HEK293 (cell line): ENCODE measurements at regions not wholly inside any gene's neighbourhood (a gene's known extent, or its start where the extent isn't known, plus 50 kb on each side); places are given as distances from the start of the nearest gene placed in this dataset.

Experiments
- CTCF ChIA-PET: fragments of 350-600 bp; formaldehyde crosslinking; extraction: SDS; loops from one replicate; lab custom pipeline; 2021; ENCODE audit warnings: antibody characterized with exemption; lab: Yijun Ruan, JAX
- POLR2A ChIA-PET: fragments of 300-600 bp; formaldehyde crosslinking; extraction: SDS; loops from one replicate; lab custom pipeline; 2020; ENCODE audit warnings: antibody characterized with exemption, inconsistent platforms; lab: Yijun Ruan, JAX
- H3K27ac ChIP-seq: fragments of 200-500 bp; sonication (Bioruptor generic); 2 replicates; pipeline ENCODE4 v1.5.1; 2014; ENCODE audit warnings: low read depth, low read length, control low read depth, inconsistent platforms; ENCODE audit errors: extremely low read depth
- H3K36me3 ChIP-seq, 2 experiments: fragments of 200-500 bp in 1 of 2; sonication (Bioruptor generic) in 1 of 2; 1 replicate in 1 of 2; 2 replicates in 1 of 2; pipeline ENCODE4 v1.5.1; 2014 to 2017; ENCODE audit warnings: inconsistent platforms in 2 of 2, low read length in 2 of 2; ENCODE audit not compliant: control insufficient read depth in 2 of 2, insufficient read depth in 1 of 2
- H3K4me1 ChIP-seq: fragments of 200-500 bp; sonication (Bioruptor generic); 2 replicates; pipeline ENCODE4 v1.5.1; 2014; ENCODE audit warnings: mild to moderate bottlenecking, low read length, inconsistent platforms; ENCODE audit not compliant: control insufficient read depth, insufficient read depth
- H3K4me3 ChIP-seq: 2 replicates; pipeline ENCODE4 v1.5.1; 2011; ENCODE audit warnings: low read depth, mild to moderate bottlenecking, control low read depth, low read length, moderate library complexity
- H3K9me3 ChIP-seq: fragments of 200-500 bp; sonication (Bioruptor generic); 2 replicates; pipeline ENCODE4 v1.5.1; 2014; ENCODE audit warnings: low read depth, low read length, inconsistent platforms; ENCODE audit not compliant: control insufficient read depth, insufficient read depth
- HOXA7 ChIP-seq: sonication (generic); formaldehyde crosslinking; IDR thresholded peaks from 2 replicates; pipeline ENCODE4 v1.8.1; 2022; ENCODE audit warnings: missing genetic modification reagents, borderline replicate concordance
- HOXC10 ChIP-seq: sonication (generic); formaldehyde crosslinking; IDR thresholded peaks from 2 replicates; pipeline ENCODE4 v1.8.1; 2023; ENCODE audit warnings: mild to moderate bottlenecking, missing genetic modification reagents
- IKZF3 ChIP-seq: fragments of 450-650 bp; IDR thresholded peaks from 2 replicates; pipeline ENCODE4 v1.5.0; 2018; ENCODE audit warnings: missing biosample characterization, mild to moderate bottlenecking, missing genetic modification characterization, moderate library complexity
- PRDM4 ChIP-seq: fragments of 450-650 bp; formaldehyde crosslinking; IDR thresholded peaks from 2 replicates; pipeline ENCODE4 v1.5.1; 2017; ENCODE audit warnings: missing biosample characterization, missing genetic modification characterization
- RBAK ChIP-seq: fragments of 450-650 bp; formaldehyde crosslinking; IDR thresholded peaks from 2 replicates; pipeline ENCODE4 v1.5.1; 2016; ENCODE audit warnings: missing biosample characterization, missing genetic modification characterization
- SALL2 ChIP-seq: fragments of 450-650 bp; formaldehyde crosslinking; IDR thresholded peaks from 2 replicates; pipeline ENCODE4 v1.5.0; 2017; ENCODE audit warnings: missing biosample characterization, mild to moderate bottlenecking, missing genetic modification characterization, borderline replicate concordance
- SP2 ChIP-seq: fragments of 450-650 bp; formaldehyde crosslinking; IDR thresholded peaks from 2 replicates; pipeline ENCODE4 v1.5.1; 2016; ENCODE audit warnings: missing biosample characterization, missing genetic modification characterization
- ZBTB26 ChIP-seq: fragments of 450-650 bp; formaldehyde crosslinking; optimal IDR thresholded peaks from 2 replicates; pipeline ENCODE3; 2016; ENCODE audit warnings: missing biosample characterization, mild to moderate bottlenecking, missing genetic modification characterization
- ZFHX2 ChIP-seq: fragments of 450-650 bp; formaldehyde crosslinking; conservative IDR thresholded peaks from 2 replicates; pipeline ENCODE4 v1.5.1; 2016; ENCODE audit warnings: missing biosample characterization, missing genetic modification characterization
- ZNF132 ChIP-seq: fragments of 450-650 bp; formaldehyde crosslinking; IDR thresholded peaks from 2 replicates; pipeline ENCODE4 v1.5.1; 2017; ENCODE audit warnings: missing biosample characterization, missing genetic modification characterization, borderline replicate concordance
- ZNF146 ChIP-seq: fragments of 450-650 bp; formaldehyde crosslinking; IDR thresholded peaks from 2 replicates; pipeline ENCODE4 v1.5.1; 2016; ENCODE audit warnings: missing biosample characterization, missing genetic modification characterization
- ZNF239 ChIP-seq: fragments of 450-650 bp; formaldehyde crosslinking; IDR thresholded peaks from 2 replicates; pipeline ENCODE4 v1.5.1; 2016; ENCODE audit warnings: missing biosample characterization, missing genetic modification characterization
- ZNF266 ChIP-seq: fragments of 450-650 bp; formaldehyde crosslinking; IDR thresholded peaks from 2 replicates; pipeline ENCODE4 v1.5.1; 2016; ENCODE audit warnings: missing biosample characterization, missing genetic modification characterization, low read depth
- ZNF335 ChIP-seq: fragments of 450-650 bp; formaldehyde crosslinking; conservative IDR thresholded peaks from 2 replicates; pipeline ENCODE4 v1.5.1; 2016; ENCODE audit warnings: missing biosample characterization, missing genetic modification characterization
- ZNF391 ChIP-seq: fragments of 450-650 bp; formaldehyde crosslinking; IDR thresholded peaks from 2 replicates; pipeline ENCODE4 v1.5.1; 2016; ENCODE audit warnings: low read depth, missing biosample characterization, missing genetic modification characterization, borderline replicate concordance
- ZNF488 ChIP-seq: fragments of 450-650 bp; formaldehyde crosslinking; IDR thresholded peaks from 2 replicates; pipeline ENCODE4 v1.5.1; 2016; ENCODE audit warnings: missing biosample characterization, missing genetic modification characterization
- ZNF549 ChIP-seq: fragments of 450-650 bp; IDR thresholded peaks from 2 replicates; pipeline ENCODE4 v1.5.1; 2018; ENCODE audit warnings: missing biosample characterization, missing genetic modification characterization, mild to moderate bottlenecking, inconsistent platforms, moderate library complexity
- ZNF560 ChIP-seq: fragments of 450-650 bp; formaldehyde crosslinking; IDR thresholded peaks from 2 replicates; pipeline ENCODE4 v1.5.1; 2017; ENCODE audit warnings: missing biosample characterization, missing genetic modification characterization, borderline replicate concordance
- ZNF654 ChIP-seq: fragments of 450-650 bp; formaldehyde crosslinking; IDR thresholded peaks from 2 replicates; pipeline ENCODE4 v1.5.1; 2016; ENCODE audit warnings: low read depth, missing biosample characterization, missing genetic modification characterization
- ZNF777 ChIP-seq: fragments of 450-650 bp; formaldehyde crosslinking; IDR thresholded peaks from 2 replicates; pipeline ENCODE4 v1.5.1; 2017; ENCODE audit warnings: missing biosample characterization, missing genetic modification characterization, borderline replicate concordance
- TF ChIP-seq, protein P1 (sequence below): sonication (generic); formaldehyde crosslinking; IDR thresholded peaks from 2 replicates; pipeline ENCODE4 v1.8.1; 2022; ENCODE audit warnings: mild to moderate bottlenecking, moderate library complexity, missing genetic modification reagents
- TF ChIP-seq, protein P2 (sequence below): IDR thresholded peaks from 2 replicates; pipeline ENCODE4 v1.6.1; 2011; ENCODE audit warnings: mild to moderate bottlenecking, low read depth, low read length, borderline replicate concordance

GRCh38 chr2:106704798-106705197 is 181.2 kb downstream of the ST6GAL2 start:
- TF ChIP-seq ZNF266 (tag by site-specific recombination), result no peak
- no peak for TF ChIP-seq ZNF549 (tag by site-specific recombination)
- TF ChIP-seq ZNF777 (tag by site-specific recombination), result no peak
- TF ChIP-seq ZNF146 (tag by site-specific recombination), result no peak
- CTCF ChIA-PET, result no interaction called here
- no peak overlapping the region for H3K27ac ChIP-seq

GRCh38 chr2:106705877-106706276 is 180.1 kb downstream of the ST6GAL2 start:
- H3K27ac ChIP-seq, result no peak overlapping the region
- no peak overlapping the region for H3K4me3 ChIP-seq
- H3K9me3 ChIP-seq, result no peaks in the 10 kb centered on the region
- no peak for TF ChIP-seq HOXA7
- TF ChIP-seq ZNF560 (tag by site-specific recombination), result no peak
- TF ChIP-seq IKZF3 (tag by site-specific recombination), result no peak
- TF ChIP-seq ZNF391, result no peak
- no peak for TF ChIP-seq PRDM4 (tag by site-specific recombination)
- TF ChIP-seq, protein P1, sequence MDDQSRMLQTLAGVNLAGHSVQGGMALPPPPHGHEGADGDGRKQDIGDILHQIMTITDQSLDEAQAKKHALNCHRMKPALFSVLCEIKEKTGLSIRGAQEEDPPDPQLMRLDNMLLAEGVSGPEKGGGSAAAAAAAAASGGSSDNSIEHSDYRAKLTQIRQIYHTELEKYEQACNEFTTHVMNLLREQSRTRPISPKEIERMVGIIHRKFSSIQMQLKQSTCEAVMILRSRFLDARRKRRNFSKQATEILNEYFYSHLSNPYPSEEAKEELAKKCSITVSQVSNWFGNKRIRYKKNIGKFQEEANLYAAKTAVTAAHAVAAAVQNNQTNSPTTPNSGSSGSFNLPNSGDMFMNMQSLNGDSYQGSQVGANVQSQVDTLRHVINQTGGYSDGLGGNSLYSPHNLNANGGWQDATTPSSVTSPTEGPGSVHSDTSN (CRISPR knock-in tag), result no peak
- TF ChIP-seq HOXC10 (CRISPR knock-in tag), result no peak
- TF ChIP-seq ZNF654 (tag by site-specific recombination), result no peak
- TF ChIP-seq ZNF335, result no peak
- no peak for TF ChIP-seq RBAK
- no peak for TF ChIP-seq SP2 (tag by site-specific recombination)
- TF ChIP-seq ZNF132 (tag by site-specific recombination), result no peak
- no peak for TF ChIP-seq ZFHX2 (tag by site-specific recombination)
- TF ChIP-seq ZNF488 (tag by site-specific recombination), result no peak
- no peak for TF ChIP-seq SALL2 (tag by site-specific recombination)
- TF ChIP-seq ZNF239, result no peak
- TF ChIP-seq, protein P2, sequence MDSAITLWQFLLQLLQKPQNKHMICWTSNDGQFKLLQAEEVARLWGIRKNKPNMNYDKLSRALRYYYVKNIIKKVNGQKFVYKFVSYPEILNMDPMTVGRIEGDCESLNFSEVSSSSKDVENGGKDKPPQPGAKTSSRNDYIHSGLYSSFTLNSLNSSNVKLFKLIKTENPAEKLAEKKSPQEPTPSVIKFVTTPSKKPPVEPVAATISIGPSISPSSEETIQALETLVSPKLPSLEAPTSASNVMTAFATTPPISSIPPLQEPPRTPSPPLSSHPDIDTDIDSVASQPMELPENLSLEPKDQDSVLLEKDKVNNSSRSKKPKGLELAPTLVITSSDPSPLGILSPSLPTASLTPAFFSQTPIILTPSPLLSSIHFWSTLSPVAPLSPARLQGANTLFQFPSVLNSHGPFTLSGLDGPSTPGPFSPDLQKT, result no peak
- no peak for TF ChIP-seq ZBTB26 (tag by site-specific recombination)
- ChIA-PET CTCF (no interaction called here), POLR2A (no interaction called here)
- H3K36me3 ChIP-seq, result no peaks in the 10 kb centered on the region
- H3K4me1 ChIP-seq, result no peaks in the 10 kb centered on the region

More at GRCh38 chr2:106704798-106705197, 181.2 kb downstream of the ST6GAL2 start:
- POLR2A ChIA-PET, result no interaction called here
- H3K4me3 ChIP-seq, result no peak overlapping the region
- H3K36me3 ChIP-seq, result no peaks in the 10 kb centered on the region
- no peaks in the 10 kb centered on the region for H3K9me3 ChIP-seq
- H3K4me1 ChIP-seq, result no peaks in the 10 kb centered on the region
